Thoracic aorta (tissue), 2 donors: ENCODE measurements at regions not wholly inside any gene's neighbourhood (a gene's known extent, or its start where the extent isn't known, plus 50 kb on each side); places are given as distances from the start of the nearest gene placed in this dataset.

Source experiments
- ATAC-seq: fragments of 150-250 bp; one replicate; pipeline ENCODE4 v1.8.0; 2017; ENCODE audit warnings: low read depth; ENCODE audit not compliant: insufficient number of reproducible peaks, low FRiP score
- DNase-seq: peaks from one replicate; pipeline ENCODE4 v3.0.0-alpha.2; 2020; ENCODE audit warnings: low spot score
- H3K27ac ChIP-seq, 2 donors: fragments of 200-600 bp; sonication (generic); 1 replicate in 1 of 2; 2 replicates in 1 of 2; pipeline ENCODE4 v1.5.1; 2016; ENCODE audit warnings: mild to moderate bottlenecking in 2 of 2, moderate library complexity in 2 of 2
- H3K27me3 ChIP-seq: fragments of 200-600 bp; sonication (generic); replicated peaks from 2 replicates; pipeline ENCODE4 v1.6.0; 2016; ENCODE audit warnings: mild to moderate bottlenecking; ENCODE audit not compliant: insufficient read depth
- H3K36me3 ChIP-seq: fragments of 200-600 bp; sonication (generic); one replicate; pipeline ENCODE4 v1.5.1; 2016
- H3K4me1 ChIP-seq, 2 donors: fragments of 200-600 bp; sonication (generic); 1 replicate in 1 of 2; 2 replicates in 1 of 2; pipeline versions ENCODE4 v1.5.1 to v1.6.0; 2016; ENCODE audit warnings: low read depth in 2 of 2, mild to moderate bottlenecking in 1 of 2; ENCODE audit not compliant: control insufficient read depth in 1 of 2
- H3K4me3 ChIP-seq: fragments of 200-600 bp; sonication (generic); 2 replicates; pipeline ENCODE4 v1.5.1; 2016; ENCODE audit warnings: mild to moderate bottlenecking
- H3K9me3 ChIP-seq: fragments of 200-600 bp; sonication (generic); 2 replicates; pipeline ENCODE4 v1.5.1; 2016
- CTCF ChIP-seq: fragments of 200-600 bp; sonication (generic); IDR thresholded peaks from one replicate; pipeline ENCODE4 v1.5.1; 2019; ENCODE audit warnings: antibody characterized with exemption

DNA sequence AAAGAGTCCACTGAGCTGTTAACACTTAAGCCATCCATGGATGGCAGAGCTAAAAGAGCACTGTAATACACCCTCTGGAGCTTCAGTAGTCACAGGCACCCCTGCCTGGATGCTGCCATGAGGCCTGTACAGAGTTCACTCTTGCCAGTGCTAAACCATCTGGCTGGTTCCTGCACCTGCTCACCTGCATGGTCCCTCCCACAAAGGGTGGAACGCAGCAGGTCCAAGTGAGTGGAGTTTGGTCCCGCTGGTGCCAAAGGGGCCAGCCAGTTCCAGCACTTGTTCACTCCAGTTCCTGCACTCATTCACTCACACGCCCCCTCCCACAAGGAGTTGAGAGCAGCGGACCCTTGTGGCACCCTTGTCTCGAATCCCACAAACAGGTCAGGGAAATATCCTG, 503.5 kb downstream of the HACE1 start:
- no peak for TF ChIP-seq CTCF
- no peaks in the 10 kb centered on the region for H3K9me3 ChIP-seq
- DNase-seq (no peak), ATAC-seq (no peak)
- no peaks in the 10 kb centered on the region for H3K27me3 ChIP-seq
- no peak overlapping the region for H3K27ac ChIP-seq
- no peaks in the 10 kb centered on the region for H3K4me1 ChIP-seq
- H3K4me3 ChIP-seq, result no peak overlapping the region
- H3K36me3 ChIP-seq, result no peaks in the 10 kb centered on the region

DNA sequence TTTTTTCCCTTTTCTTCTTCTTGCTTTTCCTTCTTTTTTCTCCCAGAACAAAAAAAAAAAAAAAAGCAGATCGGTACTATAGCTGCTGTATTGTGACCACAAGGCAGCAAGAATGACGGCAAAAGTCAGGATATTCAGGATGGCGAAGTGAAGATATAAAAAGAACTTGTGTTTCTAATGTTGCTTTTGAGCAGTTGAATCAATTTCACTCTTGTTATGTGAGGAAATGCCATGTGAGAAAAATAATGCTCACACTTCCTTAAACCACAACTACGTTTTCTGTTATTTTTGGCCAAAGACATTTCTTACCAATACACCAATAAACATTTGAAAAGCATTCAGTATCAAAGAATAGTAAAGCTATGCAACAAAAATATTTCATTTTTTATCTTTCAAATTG, 510.5 kb downstream of the HACE1 start:
- Histone ChIP-seq H3K4me1 (no peaks in the 10 kb centered on the region), H3K27me3 (no peaks in the 10 kb centered on the region), H3K36me3 (no peaks in the 10 kb centered on the region), H3K4me3 (no peak overlapping the region), H3K9me3 (peaks cover 5% of the 10 kb centered on the region), H3K27ac (no peak overlapping the region)
- no peak for DNase-seq
- no peak for ATAC-seq
- TF ChIP-seq CTCF, result no peak

- no peak overlapping the region for H3K27ac ChIP-seq
- no peaks in the 10 kb centered on the region for H3K4me1 ChIP-seq
- TF ChIP-seq CTCF, result no peak
- H3K4me3 ChIP-seq, result no peak overlapping the region
- H3K36me3 ChIP-seq, result no peaks in the 10 kb centered on the region
- DNase-seq, result no peak
- H3K27me3 ChIP-seq, result no peaks in the 10 kb centered on the region
- peaks cover 6% of the 10 kb centered on the region for H3K9me3 ChIP-seq
- ATAC-seq, result no peak
Observed at GRCh38 chr6:104344223-104344622, 515.5 kb downstream of the HACE1 start.

DNA sequence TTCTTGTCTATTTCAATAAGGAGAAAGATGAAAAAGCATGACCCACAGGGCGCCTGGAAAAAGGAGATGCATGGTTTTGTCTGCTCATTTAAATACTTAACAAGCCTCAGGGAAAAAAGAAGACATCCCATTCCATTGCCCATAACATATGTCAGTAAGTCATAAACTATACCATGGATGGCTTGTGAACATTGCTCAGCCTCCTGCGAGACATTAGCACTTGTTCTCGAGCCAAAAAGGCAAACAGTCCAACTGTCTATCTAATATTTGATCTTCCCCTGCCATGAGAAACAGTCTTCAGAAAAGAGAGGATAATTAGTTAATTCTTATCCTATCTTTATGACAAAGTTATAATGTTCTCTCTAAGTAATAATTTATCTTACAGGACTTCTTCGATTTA, 527.4 kb downstream of the HACE1 start:
- Histone ChIP-seq H3K4me3 (no peak overlapping the region), H3K4me1 (no peaks in the 10 kb centered on the region), H3K9me3 (no peaks in the 10 kb centered on the region), H3K27me3 (no peaks in the 10 kb centered on the region), H3K36me3 (no peaks in the 10 kb centered on the region), H3K27ac (no peak overlapping the region)
- DNase-seq, result no peak
- no peak for TF ChIP-seq CTCF
- ATAC-seq, result no peak

- ATAC-seq (no peak), DNase-seq (no peak)
- Histone ChIP-seq H3K36me3 (no peaks in the 10 kb centered on the region), H3K27me3 (no peaks in the 10 kb centered on the region), H3K27ac (no peak overlapping the region), H3K9me3 (no peaks in the 10 kb centered on the region), H3K4me3 (peak overlapping the region; percentile 40), H3K4me1 (peaks cover 5 to 6% of the 10 kb centered on the region in 2 donors)
- TF ChIP-seq CTCF, result no peak
Observed at GRCh38 chr6:104326173-104327001, 533.3 kb downstream of the HACE1 start.
